ENCODE measurements at regions not wholly inside any gene's neighbourhood (a gene's known extent, or its start where the extent isn't known, plus 50 kb on each side); places are given as distances from the start of the nearest gene placed in this dataset.

GRCh38 chr1:195745189-195746010 lies 862.8 kb downstream of the KCNT2 start:
- ChIA-PET CTCF (no interaction called here), POLR2A (no interaction called here)
- no peaks in the 10 kb centered on the region for H3K9me3 ChIP-seq
- Mint-ChIP-seq H3K36me3 (ENCODE audit: insufficient read depth, unreplicated experiment) (no peaks in the 10 kb centered on the region), H3K4me1 (ENCODE audit: low read depth, unreplicated experiment) (no peaks in the 10 kb centered on the region), H3K9me3 (ENCODE audit: unreplicated experiment) (no peaks in the 10 kb centered on the region), H3K27me3 (ENCODE audit: insufficient read depth, unreplicated experiment) (no peaks in the 10 kb centered on the region), H3K4me3 (ENCODE audit: unreplicated experiment) (no peak overlapping the region), H3K27ac (ENCODE audit: unreplicated experiment) (no peak overlapping the region)
- intact Hi-C loops (cut with micrococcal nuclease; ENCODE audit: unreplicated experiment): no loop called here
- no peak for DNase-seq
- BruUV-seq (replicated peaks): no TSS peak
- H3K36me3 ChIP-seq (ENCODE audit: control insufficient read depth, insufficient read depth, low read length): no peaks in the 10 kb centered on the region
- H3K4me1 ChIP-seq: no peaks in the 10 kb centered on the region
- H3K27me3 ChIP-seq (replicated peaks; ENCODE audit: control insufficient read depth, insufficient read depth, low read length): no peaks in the 10 kb centered on the region
- H3K4me3 ChIP-seq (ENCODE audit: low read depth, low read length): no peak overlapping the region
- TF ChIP-seq CTCF (IDR thresholded peaks at IDR 0.05; ENCODE audit: insufficient read depth in 1 of 2, low read depth in 1 of 2, low read length in 1 of 2, severe bottlenecking in 1 of 2, unreplicated experiment in 1 of 2): no peak

GRCh38 chr1:195744256-195744655 lies 864.0 kb downstream of the KCNT2 start:
- no peaks in the 10 kb centered on the region for H3K9me3 ChIP-seq
- H3K27me3 ChIP-seq (replicated peaks; ENCODE audit: control insufficient read depth, insufficient read depth, low read length): no peaks in the 10 kb centered on the region
- H3K4me1 ChIP-seq: no peaks in the 10 kb centered on the region
- H3K36me3 ChIP-seq (ENCODE audit: control insufficient read depth, insufficient read depth, low read length): no peaks in the 10 kb centered on the region
- Mint-ChIP-seq H3K4me1 (ENCODE audit: low read depth, unreplicated experiment) (no peaks in the 10 kb centered on the region), H3K27me3 (ENCODE audit: insufficient read depth, unreplicated experiment) (no peaks in the 10 kb centered on the region), H3K27ac (ENCODE audit: unreplicated experiment) (no peak overlapping the region), H3K36me3 (ENCODE audit: insufficient read depth, unreplicated experiment) (no peaks in the 10 kb centered on the region), H3K9me3 (ENCODE audit: unreplicated experiment) (no peaks in the 10 kb centered on the region), H3K4me3 (ENCODE audit: unreplicated experiment) (no peak overlapping the region)
- intact Hi-C loops (cut with micrococcal nuclease; ENCODE audit: unreplicated experiment): no loop called here
- POLR2A ChIA-PET: no interaction called here
- CTCF ChIA-PET: no interaction called here
- no TSS peak for BruUV-seq (replicated peaks)
- DNase-seq: no peak
- no peak overlapping the region for H3K4me3 ChIP-seq (ENCODE audit: low read depth, low read length)
- TF ChIP-seq CTCF (IDR thresholded peaks at IDR 0.05; ENCODE audit: insufficient read depth in 1 of 2, low read depth in 1 of 2, low read length in 1 of 2, severe bottlenecking in 1 of 2, unreplicated experiment in 1 of 2): no peak

GRCh38 chr1:195740862-195741261 lies 867.4 kb downstream of the KCNT2 start:
- Mint-ChIP-seq H3K4me1 (ENCODE audit: low read depth, unreplicated experiment) (no peaks in the 10 kb centered on the region), H3K27me3 (ENCODE audit: insufficient read depth, unreplicated experiment) (no peaks in the 10 kb centered on the region), H3K4me3 (ENCODE audit: unreplicated experiment) (no peak overlapping the region), H3K36me3 (ENCODE audit: insufficient read depth, unreplicated experiment) (no peaks in the 10 kb centered on the region), H3K27ac (ENCODE audit: unreplicated experiment) (no peak overlapping the region), H3K9me3 (ENCODE audit: unreplicated experiment) (no peaks in the 10 kb centered on the region)
- DNase-seq: no peak
- no peaks in the 10 kb centered on the region for H3K27me3 ChIP-seq (replicated peaks; ENCODE audit: control insufficient read depth, insufficient read depth, low read length)
- no peak for TF ChIP-seq CTCF (IDR thresholded peaks at IDR 0.05; ENCODE audit: insufficient read depth in 1 of 2, low read depth in 1 of 2, low read length in 1 of 2, severe bottlenecking in 1 of 2, unreplicated experiment in 1 of 2)
- ChIA-PET POLR2A (no interaction called here), CTCF (no interaction called here)
- H3K9me3 ChIP-seq: no peaks in the 10 kb centered on the region
- intact Hi-C loops (cut with micrococcal nuclease; ENCODE audit: unreplicated experiment): no loop called here
- no peak overlapping the region for H3K4me3 ChIP-seq (ENCODE audit: low read depth, low read length)
- BruUV-seq (replicated peaks): no TSS peak
- H3K36me3 ChIP-seq (ENCODE audit: control insufficient read depth, insufficient read depth, low read length): no peaks in the 10 kb centered on the region
- no peaks in the 10 kb centered on the region for H3K4me1 ChIP-seq
